ENCODE measurements at regions not wholly inside any gene's neighbourhood (a gene's known extent, or its start where the extent isn't known, plus 50 kb on each side); places are given as distances from the start of the nearest gene placed in this dataset.
"Not testable (repeated sequence)": the region's sequence is repeated elsewhere in the genome, so short reads cannot be mapped to it uniquely, and the experiment has no call there.

DNA sequence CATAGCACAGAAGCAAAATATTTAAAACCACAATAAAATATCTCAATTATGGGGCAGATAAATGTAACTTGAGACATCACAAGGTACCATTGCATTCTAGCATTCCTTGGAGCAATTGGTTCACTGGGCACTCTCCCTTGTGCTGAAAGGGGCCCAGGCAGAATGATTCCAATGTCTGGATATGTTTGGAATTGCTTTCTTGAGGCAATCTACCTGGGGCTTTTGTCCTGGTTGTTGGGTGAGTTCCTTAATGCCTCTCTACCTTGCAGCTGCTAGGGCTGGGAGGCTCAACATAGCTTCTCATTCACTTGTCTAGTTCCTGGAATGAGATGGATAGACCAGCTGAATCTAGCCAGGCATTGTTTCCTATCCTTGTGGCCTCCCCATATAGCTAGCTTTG is 539.6 kb upstream of the FSHR start:
- intact Hi-C loops (cut with micrococcal nuclease): no loop called here

DNA sequence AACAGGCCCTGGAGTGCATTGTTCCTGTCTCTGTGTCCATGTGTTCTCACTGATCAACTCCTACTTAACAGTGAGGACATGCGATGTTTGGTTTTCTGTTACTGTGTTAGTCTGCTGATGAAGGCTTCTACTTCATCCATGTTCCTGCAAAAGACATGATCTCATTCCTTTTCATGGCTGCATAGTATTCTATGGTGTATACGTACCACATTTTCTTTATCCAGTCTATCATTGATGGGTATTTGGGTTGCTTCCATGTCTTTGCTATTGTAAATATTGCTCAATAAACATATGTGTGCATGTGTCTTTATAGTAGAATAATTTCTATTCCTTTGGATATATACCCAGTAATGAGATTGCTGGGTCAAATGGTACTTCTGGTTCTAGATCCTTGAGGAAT is 537.7 kb upstream of the FSHR start:
- H3K4me2 ChIP-seq (replicated peaks; ENCODE audit: low read depth, low read length, poor library complexity, severe bottlenecking); intact Hi-C loops (cut with micrococcal nuclease); H3K27ac ChIP-seq (ENCODE audit: low read length in 2 of 2); H4K20me1 ChIP-seq (ENCODE audit: control insufficient read depth, insufficient read depth, low read length, poor library complexity, severe bottlenecking); H3K36me3 ChIP-seq (replicated peaks in 1 of 2; ENCODE audit: control extremely low read depth in 1 of 2, control insufficient read depth in 1 of 2, extremely low read depth in 1 of 2, insufficient read depth in 2 of 2, low read length in 1 of 2); POLR2A ChIA-PET; H3K27ac Mint-ChIP-seq; H3K9me3 ChIP-seq (ENCODE audit: control extremely low read depth in 1 of 3, control insufficient read depth in 2 of 3, insufficient read depth in 1 of 3, low read length in 2 of 3); H3K4me3 Mint-ChIP-seq; H3K27me3 Mint-ChIP-seq; H3K4me3 ChIP-seq (ENCODE audit: control extremely low read depth in 1 of 5, extremely low read depth in 1 of 5, insufficient read depth in 1 of 5, low read depth in 2 of 5, low read length in 4 of 5); CTCF ChIA-PET; H3K4me1 Mint-ChIP-seq; H3K4me1 ChIP-seq (ENCODE audit: control insufficient read depth in 2 of 2, insufficient read depth in 2 of 2, low read length in 2 of 2); H3K9ac ChIP-seq (ENCODE audit: low read length); H3K79me2 ChIP-seq (ENCODE audit: control insufficient read depth, insufficient read depth, low read length); ATAC-seq (ENCODE audit: low read depth); H2AFZ ChIP-seq (ENCODE audit: insufficient read depth, low read depth, low read length, poor library complexity, severe bottlenecking); H3K9me3 Mint-ChIP-seq (ENCODE audit: insufficient read depth); DNase-seq; H3K27me3 ChIP-seq (replicated peaks in 1 of 4; ENCODE audit: control extremely low read depth in 1 of 4, control insufficient read depth in 3 of 4, insufficient read depth in 4 of 4, low read length in 3 of 4): not testable (repeated sequence)
- WGBS (ENCODE audit: insufficient coverage): no CpG with 5 or more reads among the region's 2 CpGs

More for the DNA sequence above, 539.6 kb upstream of the FSHR start:
- no peak overlapping the region for H2AFZ ChIP-seq (ENCODE audit: insufficient read depth, low read depth, low read length, poor library complexity, severe bottlenecking)
- no peaks in the 10 kb centered on the region for H3K27me3 Mint-ChIP-seq
- H3K27ac Mint-ChIP-seq: no peak overlapping the region
- H3K27ac ChIP-seq (ENCODE audit: low read length in 2 of 2): no peak overlapping the region
- POLR2A ChIA-PET: no interaction called here
- H3K4me1 Mint-ChIP-seq: no peaks in the 10 kb centered on the region
- CTCF ChIA-PET: no interaction called here
- H3K36me3 ChIP-seq (replicated peaks in 1 of 2; ENCODE audit: control extremely low read depth in 1 of 2, control insufficient read depth in 1 of 2, extremely low read depth in 1 of 2, insufficient read depth in 2 of 2, low read length in 1 of 2): no peaks in the 10 kb centered on the region
- H3K27me3 ChIP-seq (replicated peaks in 1 of 4; ENCODE audit: control extremely low read depth in 1 of 4, control insufficient read depth in 3 of 4, insufficient read depth in 4 of 4, low read length in 3 of 4): no peaks in the 10 kb centered on the region
- no peaks in the 10 kb centered on the region for H4K20me1 ChIP-seq (ENCODE audit: control insufficient read depth, insufficient read depth, low read length, poor library complexity, severe bottlenecking)
- no peak overlapping the region for H3K4me3 ChIP-seq (ENCODE audit: control extremely low read depth in 1 of 5, extremely low read depth in 1 of 5, insufficient read depth in 1 of 5, low read depth in 2 of 5, low read length in 4 of 5)
- H3K9me3 Mint-ChIP-seq (ENCODE audit: insufficient read depth): peaks cover 8% of the 10 kb centered on the region
- H3K9me3 ChIP-seq (ENCODE audit: control extremely low read depth in 1 of 3, control insufficient read depth in 2 of 3, insufficient read depth in 1 of 3, low read length in 2 of 3): no peaks in the 10 kb centered on the region
- H3K4me3 Mint-ChIP-seq: no peak overlapping the region
- ATAC-seq (ENCODE audit: low read depth): no peak
- no peak for DNase-seq
- H3K9ac ChIP-seq (ENCODE audit: low read length): no peak overlapping the region
- no peaks in the 10 kb centered on the region for H3K4me1 ChIP-seq (ENCODE audit: control insufficient read depth in 2 of 2, insufficient read depth in 2 of 2, low read length in 2 of 2)
- no peaks in the 10 kb centered on the region for H3K79me2 ChIP-seq (ENCODE audit: control insufficient read depth, insufficient read depth, low read length)
- TF ChIP-seq EZH2 (IDR thresholded peaks at IDR 0.05; ENCODE audit: borderline replicate concordance, insufficient read depth, low read depth, low read length, poor library complexity, severe bottlenecking): no peak
- TF ChIP-seq, protein P1, sequence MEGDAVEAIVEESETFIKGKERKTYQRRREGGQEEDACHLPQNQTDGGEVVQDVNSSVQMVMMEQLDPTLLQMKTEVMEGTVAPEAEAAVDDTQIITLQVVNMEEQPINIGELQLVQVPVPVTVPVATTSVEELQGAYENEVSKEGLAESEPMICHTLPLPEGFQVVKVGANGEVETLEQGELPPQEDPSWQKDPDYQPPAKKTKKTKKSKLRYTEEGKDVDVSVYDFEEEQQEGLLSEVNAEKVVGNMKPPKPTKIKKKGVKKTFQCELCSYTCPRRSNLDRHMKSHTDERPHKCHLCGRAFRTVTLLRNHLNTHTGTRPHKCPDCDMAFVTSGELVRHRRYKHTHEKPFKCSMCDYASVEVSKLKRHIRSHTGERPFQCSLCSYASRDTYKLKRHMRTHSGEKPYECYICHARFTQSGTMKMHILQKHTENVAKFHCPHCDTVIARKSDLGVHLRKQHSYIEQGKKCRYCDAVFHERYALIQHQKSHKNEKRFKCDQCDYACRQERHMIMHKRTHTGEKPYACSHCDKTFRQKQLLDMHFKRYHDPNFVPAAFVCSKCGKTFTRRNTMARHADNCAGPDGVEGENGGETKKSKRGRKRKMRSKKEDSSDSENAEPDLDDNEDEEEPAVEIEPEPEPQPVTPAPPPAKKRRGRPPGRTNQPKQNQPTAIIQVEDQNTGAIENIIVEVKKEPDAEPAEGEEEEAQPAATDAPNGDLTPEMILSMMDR (IDR thresholded peaks at IDR 0.05): no peak
- no peak overlapping the region for H3K4me2 ChIP-seq (replicated peaks; ENCODE audit: low read depth, low read length, poor library complexity, severe bottlenecking)

Data from B cell (primary cell).